ENCODE measurements at regions not wholly inside any gene's neighbourhood (a gene's known extent, or its start where the extent isn't known, plus 50 kb on each side); places are given as distances from the start of the nearest gene placed in this dataset.
"Not testable (repeated sequence)": the region's sequence is repeated elsewhere in the genome, so short reads cannot be mapped to it uniquely, and the experiment has no call there.

- H3K27me3 Mint-ChIP-seq (ENCODE audit: low read depth) = no peaks in the 10 kb centered on the region
- H3K27ac Mint-ChIP-seq = no peak overlapping the region
- no peaks in the 10 kb centered on the region for H3K4me1 Mint-ChIP-seq (ENCODE audit: low read depth)
- H3K4me3 Mint-ChIP-seq = no peak overlapping the region
- DNase-seq (ENCODE audit: low spot score) = no peak
- H3K36me3 Mint-ChIP-seq (ENCODE audit: low read depth) = no peaks in the 10 kb centered on the region
- H3K9me3 Mint-ChIP-seq = no peaks in the 10 kb centered on the region
Observed at GRCh38 chr9:108259917-108260675, 595.7 kb downstream of the ACTL7B start.

- H3K27ac Mint-ChIP-seq = no peak overlapping the region
- H3K4me1 Mint-ChIP-seq (ENCODE audit: low read depth) = no peaks in the 10 kb centered on the region
Observed at GRCh38 chr9:108258640-108259039, 597.1 kb downstream of the ACTL7B start.

DNA sequence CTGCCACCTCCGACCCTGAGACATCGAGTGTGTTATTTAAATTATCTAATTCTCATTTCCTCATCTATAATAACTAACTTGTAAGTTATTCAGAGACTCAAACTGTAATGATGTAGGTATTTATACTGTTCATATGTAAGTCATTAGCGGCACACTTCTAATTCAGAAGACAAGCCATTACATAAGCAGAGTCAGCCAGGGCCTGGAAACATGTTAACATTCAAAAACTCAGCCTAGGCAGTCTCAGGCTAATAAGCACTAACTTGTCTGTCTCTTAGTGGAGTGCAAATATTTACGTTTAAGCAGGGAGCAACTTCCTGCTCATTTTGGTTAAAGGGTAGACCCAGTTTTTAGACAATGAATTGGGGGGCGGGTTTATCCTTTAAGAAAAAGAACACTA is 598.4 kb downstream of the ACTL7B start:
- H3K4me3 Mint-ChIP-seq = no peak overlapping the region
- no peak for DNase-seq (ENCODE audit: low spot score)
- H3K9me3 Mint-ChIP-seq = no peaks in the 10 kb centered on the region
- H3K27me3 Mint-ChIP-seq (ENCODE audit: low read depth) = no peaks in the 10 kb centered on the region
- no peaks in the 10 kb centered on the region for H3K4me1 Mint-ChIP-seq (ENCODE audit: low read depth)
- no peaks in the 10 kb centered on the region for H3K36me3 Mint-ChIP-seq (ENCODE audit: low read depth)
- no peak overlapping the region for H3K27ac Mint-ChIP-seq

More at GRCh38 chr9:108258640-108259039, 597.1 kb downstream of the ACTL7B start:
- Mint-ChIP-seq H3K4me3 (no peak overlapping the region), H3K36me3 (ENCODE audit: low read depth) (no peaks in the 10 kb centered on the region), H3K27me3 (ENCODE audit: low read depth) (no peaks in the 10 kb centered on the region), H3K9me3 (no peaks in the 10 kb centered on the region)
- DNase-seq (ENCODE audit: low spot score) = no peak

DNA sequence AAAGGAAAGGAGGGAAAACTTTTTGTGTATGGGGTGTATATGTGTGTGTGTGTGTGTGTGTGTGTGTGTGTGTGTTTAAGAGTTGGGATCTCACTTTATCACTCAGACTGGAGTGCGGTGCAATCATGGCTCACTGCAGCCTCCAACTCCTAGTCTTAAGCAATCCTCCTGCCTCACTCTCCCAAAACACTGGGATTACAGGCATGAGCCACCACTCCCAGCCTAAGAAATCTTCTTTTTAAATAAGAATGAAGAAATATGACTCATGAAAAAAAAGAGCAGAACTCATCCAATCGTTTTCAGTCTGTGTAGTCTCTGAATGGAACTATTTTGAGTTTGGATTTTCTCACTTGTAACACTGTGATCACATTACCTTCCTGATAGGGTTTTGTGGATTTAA is 601.5 kb downstream of the ACTL7B start:
- Mint-ChIP-seq H3K36me3 (ENCODE audit: low read depth) (no peaks in the 10 kb centered on the region), H3K27me3 (ENCODE audit: low read depth) (no peaks in the 10 kb centered on the region), H3K9me3 (no peaks in the 10 kb centered on the region), H3K27ac (no peak overlapping the region), H3K4me3 (no peak overlapping the region), H3K4me1 (ENCODE audit: low read depth) (no peaks in the 10 kb centered on the region)
- DNase-seq (ENCODE audit: low spot score) = no peak

DNA sequence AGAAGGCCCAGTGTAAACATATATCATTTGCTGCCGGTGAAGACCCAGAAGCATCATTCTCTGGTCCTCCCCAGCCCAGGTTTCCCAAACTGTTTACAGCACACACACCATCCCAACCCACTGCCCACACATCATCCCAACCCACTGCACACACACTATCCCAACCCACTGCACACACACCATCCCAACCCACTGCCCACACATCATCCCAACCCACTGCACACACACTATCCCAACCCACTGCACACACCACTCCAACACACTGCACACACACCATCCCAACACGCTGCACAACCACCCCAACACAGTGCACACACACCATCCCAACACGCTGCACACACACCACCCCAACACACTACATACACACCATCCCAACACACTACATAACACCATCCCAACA is 608.4 kb downstream of the ACTL7B start:
- not testable (repeated sequence) for H3K4me1 Mint-ChIP-seq (ENCODE audit: low read depth); H3K36me3 Mint-ChIP-seq (ENCODE audit: low read depth); H3K9me3 Mint-ChIP-seq; H3K27me3 Mint-ChIP-seq (ENCODE audit: low read depth); H3K4me3 Mint-ChIP-seq; H3K27ac Mint-ChIP-seq; DNase-seq (ENCODE audit: low spot score)

GRCh38 chr9:108245901-108246300 is 609.9 kb downstream of the ACTL7B start:
- Mint-ChIP-seq H3K27ac (no peak overlapping the region), H3K27me3 (ENCODE audit: low read depth) (no peaks in the 10 kb centered on the region), H3K36me3 (ENCODE audit: low read depth) (no peaks in the 10 kb centered on the region), H3K4me3 (no peak overlapping the region), H3K4me1 (ENCODE audit: low read depth) (no peaks in the 10 kb centered on the region), H3K9me3 (no peaks in the 10 kb centered on the region)
- no peak for DNase-seq (ENCODE audit: low spot score)

GRCh38 chr9:108245331-108245730 is 610.5 kb downstream of the ACTL7B start:
- H3K27me3 Mint-ChIP-seq (ENCODE audit: low read depth) = no peaks in the 10 kb centered on the region
- H3K4me1 Mint-ChIP-seq (ENCODE audit: low read depth) = no peaks in the 10 kb centered on the region
- DNase-seq (ENCODE audit: low spot score) = no peak
- no peaks in the 10 kb centered on the region for H3K9me3 Mint-ChIP-seq
- H3K27ac Mint-ChIP-seq = no peak overlapping the region
- H3K36me3 Mint-ChIP-seq (ENCODE audit: low read depth) = no peaks in the 10 kb centered on the region
- H3K4me3 Mint-ChIP-seq = no peak overlapping the region

- Mint-ChIP-seq H3K4me3 (no peak overlapping the region), H3K27ac (no peak overlapping the region), H3K4me1 (ENCODE audit: low read depth) (no peaks in the 10 kb centered on the region), H3K9me3 (no peaks in the 10 kb centered on the region), H3K36me3 (ENCODE audit: low read depth) (no peaks in the 10 kb centered on the region), H3K27me3 (ENCODE audit: low read depth) (no peaks in the 10 kb centered on the region)
- DNase-seq (ENCODE audit: low spot score) = no peak
Observed at GRCh38 chr9:108244686-108245085, 611.1 kb downstream of the ACTL7B start.

GRCh38 chr9:108241384-108242073 is 614.3 kb downstream of the ACTL7B start:
- no peak overlapping the region for H3K4me3 Mint-ChIP-seq
- no peaks in the 10 kb centered on the region for H3K27me3 Mint-ChIP-seq (ENCODE audit: low read depth)
- no peaks in the 10 kb centered on the region for H3K4me1 Mint-ChIP-seq (ENCODE audit: low read depth)
- H3K27ac Mint-ChIP-seq = no peak overlapping the region
- DNase-seq (ENCODE audit: low spot score) = no peak
- H3K9me3 Mint-ChIP-seq = no peaks in the 10 kb centered on the region
- no peaks in the 10 kb centered on the region for H3K36me3 Mint-ChIP-seq (ENCODE audit: low read depth)

- Mint-ChIP-seq H3K27me3 (ENCODE audit: low read depth) (no peaks in the 10 kb centered on the region), H3K9me3 (no peaks in the 10 kb centered on the region), H3K27ac (no peak overlapping the region), H3K4me1 (ENCODE audit: low read depth) (no peaks in the 10 kb centered on the region), H3K36me3 (ENCODE audit: low read depth) (no peaks in the 10 kb centered on the region), H3K4me3 (no peak overlapping the region)
- DNase-seq (ENCODE audit: low spot score) = no peak
Observed at GRCh38 chr9:108239696-108240321, 616.0 kb downstream of the ACTL7B start.

DNA sequence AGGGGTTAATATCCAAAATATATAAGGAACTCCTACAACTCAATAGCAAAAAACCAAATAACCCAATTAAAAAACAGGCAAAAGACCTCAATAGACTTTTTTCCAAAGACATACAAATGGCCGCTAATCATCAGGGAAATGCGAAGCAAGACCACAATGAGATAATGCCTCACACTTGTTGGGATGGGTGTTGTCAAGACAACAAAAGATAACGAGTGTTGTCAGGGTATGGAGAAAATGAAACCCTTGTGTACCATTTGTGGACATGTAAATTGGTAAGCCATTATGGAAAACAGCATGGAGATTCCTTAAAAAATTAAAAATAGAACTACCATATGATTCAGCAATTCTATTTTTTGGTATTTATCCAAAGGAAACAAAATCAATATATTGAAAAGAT is 620.2 kb downstream of the ACTL7B start:
- no peaks in the 10 kb centered on the region for H3K27me3 Mint-ChIP-seq (ENCODE audit: low read depth)
- H3K9me3 Mint-ChIP-seq = no peaks in the 10 kb centered on the region
- no peaks in the 10 kb centered on the region for H3K36me3 Mint-ChIP-seq (ENCODE audit: low read depth)
- H3K27ac Mint-ChIP-seq = no peak overlapping the region
- H3K4me3 Mint-ChIP-seq = no peak overlapping the region
- DNase-seq (ENCODE audit: low spot score) = no peak
- H3K4me1 Mint-ChIP-seq (ENCODE audit: low read depth) = no peaks in the 10 kb centered on the region

GRCh38 chr9:108234811-108235210 is 621.0 kb downstream of the ACTL7B start:
- Mint-ChIP-seq H3K27ac (no peak overlapping the region), H3K27me3 (ENCODE audit: low read depth) (no peaks in the 10 kb centered on the region), H3K4me1 (ENCODE audit: low read depth) (no peaks in the 10 kb centered on the region), H3K9me3 (peaks cover 3% of the 10 kb centered on the region), H3K36me3 (ENCODE audit: low read depth) (no peaks in the 10 kb centered on the region), H3K4me3 (no peak overlapping the region)
- DNase-seq (ENCODE audit: low spot score) = no peak

GRCh38 chr9:108225149-108225800 is 630.5 kb downstream of the ACTL7B start:
- Mint-ChIP-seq H3K36me3 (ENCODE audit: low read depth) (no peaks in the 10 kb centered on the region), H3K27ac (no peak overlapping the region), H3K4me3 (no peak overlapping the region), H3K27me3 (ENCODE audit: low read depth) (no peaks in the 10 kb centered on the region), H3K4me1 (ENCODE audit: low read depth) (no peaks in the 10 kb centered on the region), H3K9me3 (peaks cover 12% of the 10 kb centered on the region)
- no peak for DNase-seq (ENCODE audit: low spot score)

DNA sequence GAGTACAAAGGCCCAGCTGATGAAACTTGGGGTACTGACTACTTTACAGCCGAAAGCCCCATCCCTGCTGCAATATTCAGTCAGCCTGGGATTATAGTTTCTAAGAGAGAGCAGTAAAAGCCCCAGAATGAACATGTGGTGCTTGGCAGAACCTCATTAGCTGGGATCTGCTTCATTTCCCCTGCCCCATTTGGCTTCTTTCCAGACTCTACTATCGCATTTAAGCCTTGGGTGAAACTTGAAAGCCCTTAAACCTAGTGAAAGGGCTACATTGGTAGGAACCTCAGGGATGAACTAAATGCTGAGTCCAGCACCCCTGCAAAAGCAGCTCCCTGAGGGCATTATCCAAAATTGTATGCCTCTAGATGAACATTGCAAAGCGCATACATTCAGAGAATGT is 631.1 kb downstream of the ACTL7B start:
- Mint-ChIP-seq H3K4me3 (no peak overlapping the region), H3K27me3 (ENCODE audit: low read depth) (no peaks in the 10 kb centered on the region), H3K36me3 (ENCODE audit: low read depth) (no peaks in the 10 kb centered on the region), H3K27ac (no peak overlapping the region), H3K4me1 (ENCODE audit: low read depth) (no peaks in the 10 kb centered on the region), H3K9me3 (peaks cover 14% of the 10 kb centered on the region)
- DNase-seq (ENCODE audit: low spot score) = no peak

All from T-helper 2 cell treated with Interferon-gamma antibody and Interleukin-4, amounts not matched to agents 5 μg/mL and 100 μg/mL, for 36 hours (primary cell).